Activated CD8-positive, alpha-beta memory T cell treated with anti-CD3 and anti-CD28 coated beads for 4 hours (primary cell): ENCODE measurements at regions not wholly inside any gene's neighbourhood (a gene's known extent, or its start where the extent isn't known, plus 50 kb on each side); places are given as distances from the start of the nearest gene placed in this dataset.

Source experiments
- DNase-seq, 2 donors: peaks; one replicate each; pipeline ENCODE4 v3.0.0-alpha.2; 2020; ENCODE audit warnings: low read depth in 2 of 2

GRCh38 chr1:65486613-65487012 is 66.1 kb downstream of the LEPR start:
- no peak for DNase-seq

DNA sequence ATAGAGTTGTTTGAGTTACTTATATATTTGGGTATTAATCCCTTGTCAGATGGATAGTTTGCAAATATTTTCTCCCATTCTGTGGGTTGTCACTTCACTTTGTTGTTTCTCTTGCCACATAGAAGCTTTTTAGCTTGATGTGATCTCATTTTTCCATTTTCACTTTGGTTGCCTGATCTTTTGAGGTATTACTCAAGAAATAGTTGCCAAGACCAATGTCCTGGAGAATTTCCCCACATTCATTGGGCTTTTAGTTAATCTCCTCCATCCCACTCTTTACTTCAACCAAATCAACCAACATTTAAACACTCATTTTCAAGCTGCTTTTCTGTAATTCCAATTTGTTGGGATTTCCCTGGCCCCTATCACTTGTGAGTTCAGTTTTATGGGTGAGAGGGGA is 69.0 kb downstream of the LEPR start:
- DNase-seq: no peak

- no peak for DNase-seq
Observed at GRCh38 chr1:65490231-65491009, 70.0 kb downstream of the LEPR start.

DNA sequence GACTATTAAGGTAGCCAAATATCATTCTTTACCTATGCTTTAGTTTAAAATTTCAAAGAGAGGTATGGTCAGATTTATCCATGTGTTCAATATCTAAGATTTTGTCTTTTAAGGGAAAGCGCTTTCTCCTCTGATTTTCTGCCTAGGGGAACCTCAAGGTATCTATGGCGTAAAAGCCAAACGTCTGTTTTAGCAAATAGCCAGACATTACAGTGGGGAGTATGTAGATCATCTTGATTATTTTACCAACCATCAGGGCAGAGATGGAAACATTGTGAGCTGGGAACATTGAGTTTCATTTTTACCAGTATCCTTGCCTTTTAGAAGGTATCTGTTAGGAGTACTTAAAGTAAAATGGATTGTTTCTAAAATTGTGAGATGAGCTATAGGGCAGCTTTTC is 71.0 kb downstream of the LEPR start:
- DNase-seq: no peak

GRCh38 chr1:65493802-65494201 is 73.3 kb downstream of the LEPR start:
- no peak for DNase-seq

GRCh38 chr1:65494671-65495070 is 74.2 kb downstream of the LEPR start:
- no peak for DNase-seq

DNA sequence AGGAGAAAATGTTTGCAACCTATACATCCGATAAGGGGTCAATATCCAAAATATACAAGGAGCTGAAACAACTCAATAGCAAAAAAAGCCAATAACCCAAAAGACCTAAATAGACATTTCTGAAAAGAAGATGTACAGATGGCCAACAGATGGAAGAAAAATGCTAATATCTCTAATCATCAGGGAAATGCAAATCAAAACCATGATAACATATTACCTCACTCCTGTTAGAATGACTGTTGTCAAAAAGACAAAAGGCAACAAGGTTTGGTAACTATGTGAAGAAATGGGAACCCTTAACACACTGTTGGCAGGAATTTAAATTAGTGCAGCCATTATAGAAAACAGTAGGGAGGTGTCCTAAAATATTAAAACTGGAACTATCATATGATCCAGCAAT is 74.7 kb downstream of the LEPR start:
- DNase-seq: no peak

DNA sequence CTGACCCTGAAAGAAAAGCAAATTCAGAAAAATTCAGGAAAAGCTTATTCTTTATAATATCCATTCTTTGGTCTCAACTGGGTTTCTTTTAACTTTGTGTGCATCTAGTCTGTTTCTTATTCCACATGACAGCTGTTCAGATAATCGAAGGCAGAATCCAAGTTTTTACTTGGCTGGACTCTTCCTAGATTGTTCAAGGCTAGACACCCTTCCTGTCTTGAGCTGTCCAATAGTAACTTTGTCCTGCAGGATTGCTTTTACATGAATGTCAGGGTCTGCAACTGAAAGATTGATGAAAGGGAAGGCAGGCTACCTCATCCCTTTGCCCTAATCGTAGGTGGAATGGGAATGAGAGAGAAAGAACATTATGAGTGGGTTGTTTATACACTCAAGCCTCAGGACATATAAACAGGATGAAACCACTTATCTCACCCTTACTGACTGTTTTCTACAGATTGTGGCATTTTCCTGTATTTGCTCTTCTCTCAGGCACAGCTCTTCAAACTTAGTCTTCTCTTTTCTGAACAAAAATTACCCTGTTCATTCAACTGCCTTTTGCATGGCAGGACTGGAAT is 76.9 kb downstream of the LEPR start:
- no peak for DNase-seq

DNA sequence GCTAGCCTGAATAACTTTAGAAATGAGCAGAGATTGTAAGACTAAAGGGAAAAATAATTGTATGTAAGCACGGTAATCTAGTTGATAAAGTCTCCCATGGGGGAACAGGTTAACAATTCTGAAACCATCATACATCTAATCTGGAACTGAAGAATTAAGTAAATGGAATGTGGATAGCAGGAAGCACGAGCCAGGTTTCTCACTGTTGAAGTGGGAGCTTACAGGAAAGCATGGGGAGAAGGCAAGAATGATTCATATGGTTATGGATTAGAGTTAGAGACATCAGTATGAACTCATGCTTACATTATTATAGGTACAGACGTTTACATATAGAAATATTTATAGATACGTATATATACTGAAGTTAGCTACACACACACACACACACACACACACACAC is 83.0 kb downstream of the LEPR start:
- no peak for DNase-seq

DNA sequence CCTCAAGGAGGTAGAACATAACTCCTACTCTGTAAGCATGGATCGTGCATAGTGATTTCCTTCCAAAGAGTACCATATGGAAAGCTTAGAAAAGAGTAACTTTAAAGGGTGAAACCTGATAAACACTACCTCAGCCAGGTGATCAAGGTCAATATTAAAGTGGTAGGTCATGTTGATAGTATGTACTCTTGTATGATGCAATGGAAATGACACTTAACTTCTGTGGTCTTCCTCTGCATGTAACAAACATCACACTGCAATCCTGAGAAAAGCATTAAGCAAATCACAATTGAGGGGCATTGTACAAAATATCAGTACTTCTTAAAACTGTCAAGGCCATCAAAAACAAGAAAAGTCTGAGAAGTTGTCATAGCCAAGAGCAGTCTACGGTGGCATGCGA is 83.8 kb downstream of the LEPR start:
- no peak for DNase-seq

DNA sequence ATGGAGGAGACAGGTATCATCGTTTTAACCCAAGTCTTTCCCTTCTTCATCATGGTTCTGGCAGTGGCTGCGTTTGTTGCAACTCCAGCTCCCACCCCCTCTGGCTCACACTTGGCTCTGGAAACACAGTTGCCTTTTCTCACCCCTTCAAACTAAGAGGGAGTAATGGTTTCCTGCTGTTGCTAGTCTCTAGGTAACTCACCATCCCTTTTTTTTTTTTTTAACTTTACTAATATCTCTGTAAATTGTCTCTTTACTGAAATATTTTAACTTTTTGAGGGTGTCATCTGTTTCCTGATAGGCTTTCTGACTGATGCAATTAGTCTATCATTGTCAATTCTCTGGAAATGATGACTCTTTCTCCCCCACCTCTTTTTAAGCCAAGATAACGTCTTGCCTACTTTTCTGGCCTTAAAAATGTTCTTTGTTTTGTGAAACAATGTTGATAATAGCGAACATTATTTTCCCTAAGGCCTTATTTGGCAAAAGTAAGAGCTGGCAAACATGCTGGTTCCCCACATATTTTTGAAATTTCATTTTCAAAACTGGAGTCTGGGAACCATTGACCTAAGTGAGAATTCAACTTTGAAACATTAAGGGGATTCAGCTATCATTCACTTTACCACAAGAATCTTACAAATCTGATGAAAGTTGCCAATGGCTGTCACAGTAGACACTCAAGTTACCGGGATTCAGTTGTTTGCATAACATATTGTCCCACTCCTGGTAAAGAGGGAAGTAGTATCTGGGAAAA is 85.3 kb downstream of the LEPR start:
- DNase-seq: no peak

DNA sequence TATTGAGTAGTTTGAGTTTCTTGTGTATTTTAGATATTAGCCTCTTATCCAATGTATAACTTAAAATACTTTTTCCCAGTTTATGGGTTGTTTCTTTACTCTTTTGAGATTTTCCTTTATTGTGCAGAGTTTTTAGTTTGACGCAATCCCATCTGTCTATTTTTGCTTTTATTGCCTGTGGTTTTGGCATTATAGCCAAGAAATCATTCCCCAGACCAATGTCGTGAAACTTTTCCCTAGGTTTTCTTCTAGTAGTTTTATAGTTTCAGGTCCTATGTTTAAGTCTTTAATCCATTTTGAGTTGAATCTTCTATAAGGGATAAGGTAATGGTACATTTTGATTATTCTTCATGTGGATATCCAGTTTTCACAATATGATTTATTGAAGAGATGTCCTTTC is 87.6 kb downstream of the LEPR start:
- DNase-seq: no peak

DNA sequence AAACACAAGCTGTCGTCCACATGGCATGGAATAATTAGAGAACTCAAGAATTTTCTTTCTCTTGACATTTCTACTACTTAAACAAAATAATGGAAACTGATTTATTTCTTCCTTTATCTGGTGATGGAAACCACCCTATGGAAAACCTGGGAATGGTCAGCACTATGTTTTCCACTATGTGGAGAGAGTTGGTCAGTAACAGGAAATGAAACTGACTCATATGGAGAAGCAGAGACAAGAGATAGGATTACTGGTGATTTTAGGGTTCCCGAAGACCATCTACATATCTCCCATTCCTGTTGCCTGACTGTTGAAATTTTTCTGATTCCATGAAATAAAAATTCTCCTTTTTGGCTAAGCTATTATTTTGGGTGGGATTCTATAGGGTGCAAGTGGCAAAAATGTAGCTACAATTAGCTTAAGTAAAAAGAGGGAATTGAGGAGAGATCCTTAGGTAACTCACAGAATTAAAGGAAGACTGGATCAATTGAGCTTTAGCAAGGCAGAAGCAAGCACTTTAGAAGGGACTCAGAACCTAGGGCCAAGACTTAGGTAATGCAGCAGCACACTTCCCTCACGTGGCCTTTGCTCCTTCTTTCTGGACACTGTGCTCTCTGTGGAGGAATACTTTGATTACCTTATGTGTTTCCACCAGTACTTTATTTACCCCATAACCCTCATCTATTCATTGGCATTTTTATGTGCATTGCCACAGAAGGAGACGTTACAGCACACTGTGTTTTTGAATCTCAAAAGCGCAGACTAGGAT is 89.6 kb downstream of the LEPR start:
- DNase-seq: no peak

DNA sequence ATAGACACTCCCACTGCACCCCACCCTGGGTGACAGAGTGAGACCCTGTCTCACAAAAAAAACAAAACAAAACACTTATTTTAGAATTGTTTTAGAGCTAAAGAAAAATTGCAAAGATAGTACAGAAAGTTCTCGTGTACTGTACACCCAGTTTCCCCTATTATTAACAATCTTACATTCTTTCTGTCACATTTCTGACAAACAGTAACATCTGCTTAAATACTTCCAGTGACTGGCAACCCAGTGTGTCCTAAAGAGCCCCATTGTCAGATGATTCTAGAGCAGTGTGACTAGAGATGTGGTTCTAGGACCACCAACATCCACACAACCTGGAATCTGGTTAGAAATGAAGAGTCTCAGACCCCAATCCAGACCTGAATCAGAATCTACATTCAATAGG is 90.5 kb downstream of the LEPR start:
- no peak for DNase-seq

- no peak for DNase-seq
Observed at GRCh38 chr1:65512383-65512782, 91.9 kb downstream of the LEPR start.

GRCh38 chr1:65512967-65513780 is 92.7 kb downstream of the LEPR start:
- no peak for DNase-seq

DNA sequence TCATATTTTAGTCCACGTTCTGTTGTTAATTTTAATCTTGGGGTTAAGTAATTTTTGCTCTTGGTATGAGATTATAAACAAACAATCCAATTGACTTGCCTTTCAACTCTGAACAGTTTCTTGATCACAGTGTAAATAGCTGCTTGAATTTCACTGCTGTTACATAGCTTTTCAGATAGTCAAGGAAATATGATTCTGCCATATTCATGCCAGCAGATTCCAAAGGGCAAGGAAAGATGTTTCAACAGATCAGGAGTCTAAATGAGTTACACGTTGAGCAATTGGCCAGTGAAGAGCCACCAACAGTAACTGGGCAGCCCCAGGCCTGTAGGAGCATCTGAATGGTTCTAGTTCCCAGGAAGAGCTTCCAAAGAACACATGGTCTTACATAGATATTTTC is 93.6 kb downstream of the LEPR start:
- DNase-seq: no peak

DNA sequence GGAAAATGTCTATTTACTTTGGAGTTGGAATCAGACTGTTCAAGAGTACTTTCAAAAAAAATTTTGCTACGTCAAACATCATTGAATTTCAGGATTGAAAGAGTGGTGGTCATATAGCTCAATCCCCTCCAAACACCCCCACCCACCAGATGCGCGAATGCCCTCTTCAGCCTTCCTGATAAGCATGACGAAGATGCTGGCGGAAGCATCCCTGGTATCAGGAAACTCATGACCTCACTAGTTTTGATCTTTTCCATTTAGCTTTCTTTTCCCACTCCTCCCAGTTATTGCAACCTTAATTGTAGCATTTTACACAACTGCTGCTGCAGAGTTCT is 104.4 kb downstream of the LEPR start:
- DNase-seq: no peak

DNA sequence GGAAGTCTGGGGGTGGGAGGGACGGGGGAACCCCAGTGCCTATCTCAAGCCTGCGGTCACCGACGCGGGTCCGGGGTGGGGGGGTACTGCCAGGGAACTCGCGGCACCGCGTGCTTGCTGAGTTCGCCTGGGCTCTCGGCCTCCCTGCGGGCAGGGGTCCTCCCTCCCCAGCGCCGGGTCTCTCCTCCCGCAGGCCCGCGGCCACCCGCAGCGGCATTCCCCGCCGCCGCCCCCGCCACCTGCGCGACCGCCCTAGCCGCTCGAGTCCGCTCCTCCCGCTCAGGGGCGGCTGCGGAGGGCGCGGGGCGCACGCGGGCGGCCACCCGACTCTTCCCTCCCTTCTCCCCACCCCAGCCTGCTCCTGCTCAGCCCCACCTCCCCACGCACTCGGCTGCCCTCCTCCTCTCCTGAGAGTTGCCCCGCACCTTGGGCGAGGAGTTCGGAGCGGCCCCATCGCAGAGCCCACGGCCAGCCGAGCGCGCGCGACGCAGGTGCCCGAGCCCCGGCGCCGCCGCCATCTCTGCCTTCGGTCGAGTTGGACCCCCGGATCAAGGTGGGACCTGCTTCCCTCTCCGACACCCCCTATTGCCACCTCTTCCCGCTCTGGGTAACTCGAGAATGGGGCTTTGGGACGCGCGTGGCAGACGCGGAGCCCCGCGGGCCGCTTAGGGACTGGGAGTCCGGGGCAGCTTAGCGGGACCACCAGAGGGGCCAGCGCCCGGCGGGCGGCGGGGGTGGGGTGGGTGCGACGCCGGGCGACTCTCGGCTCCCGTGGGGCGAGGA is 105.0 kb downstream of the LEPR start:
- DNase-seq: no peak

- no peak for DNase-seq
Observed at GRCh38 chr1:65526049-65526556, 105.6 kb downstream of the LEPR start.

- no peak for DNase-seq
Observed at GRCh38 chr1:65527190-65527589, 106.7 kb downstream of the LEPR start.
